ENCODE measurements at regions not wholly inside any gene's neighbourhood (a gene's known extent, or its start where the extent isn't known, plus 50 kb on each side); places are given as distances from the start of the nearest gene placed in this dataset.

DNA sequence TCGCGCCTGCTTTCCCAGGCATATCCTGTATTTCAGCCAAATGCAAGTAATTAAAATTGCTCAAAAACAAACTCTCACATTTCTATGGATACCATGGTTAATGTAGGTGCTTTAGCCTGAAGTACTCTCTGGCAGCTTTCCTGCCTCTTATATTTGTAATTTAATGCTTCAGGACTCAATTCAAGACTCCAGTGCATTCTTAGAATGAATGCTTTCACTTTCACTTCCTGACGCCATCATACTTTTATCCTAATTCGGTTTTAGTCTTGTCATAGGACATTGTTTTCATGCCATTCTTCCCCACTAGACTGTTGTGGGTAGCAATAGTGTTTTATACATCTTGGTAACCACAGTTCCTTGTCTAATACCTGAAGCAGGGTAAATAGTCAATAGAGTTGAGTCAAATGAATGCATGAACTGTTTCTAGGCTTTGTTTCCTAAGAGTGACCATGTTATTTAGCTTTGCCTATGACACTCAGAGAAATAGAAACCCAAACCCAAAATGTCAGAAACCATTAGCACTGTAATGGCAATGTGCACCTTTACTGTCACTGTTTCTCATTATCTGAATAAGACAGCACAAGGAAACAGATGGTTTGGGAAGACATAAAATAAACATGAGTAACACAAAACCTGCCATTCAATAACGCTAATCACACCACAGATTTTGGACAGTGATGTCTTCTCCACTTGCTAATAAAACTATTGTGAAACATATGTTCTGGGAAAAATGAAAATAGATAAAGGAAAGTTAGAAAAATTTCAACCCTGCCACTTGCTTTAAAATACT lies 705.5 kb downstream of the CDH11 start:
- TF ChIP-seq, protein P1, sequence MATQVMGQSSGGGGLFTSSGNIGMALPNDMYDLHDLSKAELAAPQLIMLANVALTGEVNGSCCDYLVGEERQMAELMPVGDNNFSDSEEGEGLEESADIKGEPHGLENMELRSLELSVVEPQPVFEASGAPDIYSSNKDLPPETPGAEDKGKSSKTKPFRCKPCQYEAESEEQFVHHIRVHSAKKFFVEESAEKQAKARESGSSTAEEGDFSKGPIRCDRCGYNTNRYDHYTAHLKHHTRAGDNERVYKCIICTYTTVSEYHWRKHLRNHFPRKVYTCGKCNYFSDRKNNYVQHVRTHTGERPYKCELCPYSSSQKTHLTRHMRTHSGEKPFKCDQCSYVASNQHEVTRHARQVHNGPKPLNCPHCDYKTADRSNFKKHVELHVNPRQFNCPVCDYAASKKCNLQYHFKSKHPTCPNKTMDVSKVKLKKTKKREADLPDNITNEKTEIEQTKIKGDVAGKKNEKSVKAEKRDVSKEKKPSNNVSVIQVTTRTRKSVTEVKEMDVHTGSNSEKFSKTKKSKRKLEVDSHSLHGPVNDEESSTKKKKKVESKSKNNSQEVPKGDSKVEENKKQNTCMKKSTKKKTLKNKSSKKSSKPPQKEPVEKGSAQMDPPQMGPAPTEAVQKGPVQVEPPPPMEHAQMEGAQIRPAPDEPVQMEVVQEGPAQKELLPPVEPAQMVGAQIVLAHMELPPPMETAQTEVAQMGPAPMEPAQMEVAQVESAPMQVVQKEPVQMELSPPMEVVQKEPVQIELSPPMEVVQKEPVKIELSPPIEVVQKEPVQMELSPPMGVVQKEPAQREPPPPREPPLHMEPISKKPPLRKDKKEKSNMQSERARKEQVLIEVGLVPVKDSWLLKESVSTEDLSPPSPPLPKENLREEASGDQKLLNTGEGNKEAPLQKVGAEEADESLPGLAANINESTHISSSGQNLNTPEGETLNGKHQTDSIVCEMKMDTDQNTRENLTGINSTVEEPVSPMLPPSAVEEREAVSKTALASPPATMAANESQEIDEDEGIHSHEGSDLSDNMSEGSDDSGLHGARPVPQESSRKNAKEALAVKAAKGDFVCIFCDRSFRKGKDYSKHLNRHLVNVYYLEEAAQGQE (IDR thresholded peaks at IDR 0.05; ENCODE audit: insufficient replicate concordance, low read depth) = no peak
- TF ChIP-seq, protein P2, sequence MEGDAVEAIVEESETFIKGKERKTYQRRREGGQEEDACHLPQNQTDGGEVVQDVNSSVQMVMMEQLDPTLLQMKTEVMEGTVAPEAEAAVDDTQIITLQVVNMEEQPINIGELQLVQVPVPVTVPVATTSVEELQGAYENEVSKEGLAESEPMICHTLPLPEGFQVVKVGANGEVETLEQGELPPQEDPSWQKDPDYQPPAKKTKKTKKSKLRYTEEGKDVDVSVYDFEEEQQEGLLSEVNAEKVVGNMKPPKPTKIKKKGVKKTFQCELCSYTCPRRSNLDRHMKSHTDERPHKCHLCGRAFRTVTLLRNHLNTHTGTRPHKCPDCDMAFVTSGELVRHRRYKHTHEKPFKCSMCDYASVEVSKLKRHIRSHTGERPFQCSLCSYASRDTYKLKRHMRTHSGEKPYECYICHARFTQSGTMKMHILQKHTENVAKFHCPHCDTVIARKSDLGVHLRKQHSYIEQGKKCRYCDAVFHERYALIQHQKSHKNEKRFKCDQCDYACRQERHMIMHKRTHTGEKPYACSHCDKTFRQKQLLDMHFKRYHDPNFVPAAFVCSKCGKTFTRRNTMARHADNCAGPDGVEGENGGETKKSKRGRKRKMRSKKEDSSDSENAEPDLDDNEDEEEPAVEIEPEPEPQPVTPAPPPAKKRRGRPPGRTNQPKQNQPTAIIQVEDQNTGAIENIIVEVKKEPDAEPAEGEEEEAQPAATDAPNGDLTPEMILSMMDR (IDR thresholded peaks at IDR 0.05; ENCODE audit: insufficient read depth, low read length) = no peak
- TF ChIP-seq GABPA (IDR thresholded peaks at IDR 0.05; ENCODE audit: low read depth) = no peak
- DNase-seq (ENCODE audit: low read depth in 1 of 2, low spot score in 1 of 2) = no peak
- no peak overlapping the region for H3K4me3 ChIP-seq (replicated peaks; ENCODE audit: insufficient read depth, low read length)
- no peaks in the 10 kb centered on the region for H3K27me3 ChIP-seq (ENCODE audit: insufficient read depth, poor library complexity, severe bottlenecking)
- no peak overlapping the region for H3K27ac ChIP-seq (replicated peaks)

DNA sequence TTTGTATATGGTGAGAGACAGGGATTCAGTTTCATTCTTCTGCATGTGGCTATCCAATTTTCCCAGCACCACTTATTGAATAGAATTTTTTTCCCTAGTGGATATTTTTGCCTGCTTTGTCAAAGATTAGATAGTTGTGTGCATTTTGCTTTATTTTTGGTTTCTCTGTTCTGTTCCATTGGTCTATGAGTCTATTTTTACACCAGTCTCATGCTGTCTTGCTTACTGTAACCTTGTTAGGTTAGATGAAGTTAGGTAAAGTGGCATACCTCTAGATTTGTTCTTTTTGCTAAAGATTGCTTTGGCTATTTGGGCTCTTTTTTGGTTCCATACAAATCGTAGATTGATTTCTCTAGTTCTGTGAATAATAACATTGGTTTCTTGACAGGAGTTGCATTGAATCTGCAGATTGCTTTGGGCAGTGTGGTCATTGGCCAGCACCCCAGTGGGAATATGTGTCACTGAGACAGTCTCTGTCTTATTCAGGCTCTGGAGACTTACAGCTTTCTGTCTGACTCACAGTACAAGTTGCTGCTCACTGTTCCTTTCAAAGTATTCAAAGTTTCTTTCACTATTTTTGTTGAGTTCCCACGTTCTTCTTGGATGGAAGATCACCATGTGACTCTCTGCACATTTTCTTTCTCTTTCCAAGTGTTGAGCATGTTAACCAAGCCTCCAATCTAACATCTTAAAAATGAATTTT lies 709.1 kb downstream of the CDH11 start:
- Histone ChIP-seq H3K4me3 (replicated peaks; ENCODE audit: insufficient read depth, low read length) (no peak overlapping the region), H3K27ac (replicated peaks) (no peak overlapping the region), H3K27me3 (ENCODE audit: insufficient read depth, poor library complexity, severe bottlenecking) (no peaks in the 10 kb centered on the region)
- no peak for TF ChIP-seq POLR2AphosphoS5 (IDR thresholded peaks at IDR 0.05; ENCODE audit: low read depth)
- TF ChIP-seq, protein P1 (IDR thresholded peaks at IDR 0.05; ENCODE audit: insufficient replicate concordance, low read depth) = no peak
- TF ChIP-seq SPI1 (IDR thresholded peaks at IDR 0.05; ENCODE audit: borderline replicate concordance, low read depth) = no peak
- TF ChIP-seq, protein P2 (IDR thresholded peaks at IDR 0.05; ENCODE audit: insufficient read depth, low read length) = no peak
- no peak for TF ChIP-seq GABPA (IDR thresholded peaks at IDR 0.05; ENCODE audit: low read depth)
- no peak for DNase-seq (ENCODE audit: low read depth in 1 of 2, low spot score in 1 of 2)

DNA sequence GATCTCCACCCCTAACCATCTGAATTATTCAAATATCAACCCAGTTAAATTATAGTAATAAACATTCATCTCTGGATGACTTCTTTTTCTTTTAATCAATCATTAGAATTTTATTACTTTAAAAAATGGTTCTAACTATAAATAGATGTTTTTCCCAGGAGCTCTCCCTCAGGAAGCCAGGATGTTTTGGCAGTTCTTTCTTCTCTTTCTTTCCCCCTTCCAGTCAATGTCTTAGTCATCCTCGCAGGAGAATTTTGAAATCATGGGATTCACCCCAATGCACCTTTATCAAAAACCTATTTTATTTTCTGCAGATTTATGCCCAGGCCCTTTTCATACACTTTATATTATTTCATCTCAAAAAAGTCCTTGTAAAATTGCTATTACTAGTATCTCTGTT lies 711.6 kb downstream of the CDH11 start:
- no peak overlapping the region for H3K27ac ChIP-seq (replicated peaks)
- DNase-seq (ENCODE audit: low read depth in 1 of 2, low spot score in 1 of 2) = no peak

More for the DNA sequence above, 711.6 kb downstream of the CDH11 start:
- TF ChIP-seq, protein P2 (IDR thresholded peaks at IDR 0.05; ENCODE audit: insufficient read depth, low read length) = no peak
- TF ChIP-seq GABPA (IDR thresholded peaks at IDR 0.05; ENCODE audit: low read depth) (no peak), POLR2AphosphoS5 (IDR thresholded peaks at IDR 0.05; ENCODE audit: low read depth) (no peak), SPI1 (IDR thresholded peaks at IDR 0.05; ENCODE audit: borderline replicate concordance, low read depth) (no peak)
- TF ChIP-seq, protein P1 (IDR thresholded peaks at IDR 0.05; ENCODE audit: insufficient replicate concordance, low read depth) = no peak
- no peak overlapping the region for H3K4me3 ChIP-seq (replicated peaks; ENCODE audit: insufficient read depth, low read length)
- H3K27me3 ChIP-seq (ENCODE audit: insufficient read depth, poor library complexity, severe bottlenecking) = no peaks in the 10 kb centered on the region

All from HL-60 (cell line).